Upper lobe of left lung (tissue), 4 donors: ENCODE measurements at regions not wholly inside any gene's neighbourhood (a gene's known extent, or its start where the extent isn't known, plus 50 kb on each side); places are given as distances from the start of the nearest gene placed in this dataset.

Source experiments
- POLR2A ChIP-seq, 4 donors: fragments of 450-650 bp; IDR thresholded peaks; one replicate each; pipeline ENCODE4 v1.5.1; 2016 to 2017; ENCODE audit warnings: antibody characterized with exemption in 4 of 4, mild to moderate bottlenecking in 2 of 4
- POLR2AphosphoS5 ChIP-seq, 2 donors: sonication (generic); formaldehyde crosslinking; IDR thresholded peaks; one replicate each; pipeline ENCODE4 v1.5.1; 2017; ENCODE audit warnings: antibody characterized with exemption in 2 of 2
- TF ChIP-seq, protein P1 (sequence below), 6 experiments: fragments of 450-650 bp in 4 of 6; fragments of 200-600 bp in 2 of 6; sonication (generic) in 2 of 6; IDR thresholded peaks; one replicate each; pipeline ENCODE4 v1.5.1; 2016 to 2019; ENCODE audit warnings: antibody characterized with exemption in 6 of 6

DNA sequence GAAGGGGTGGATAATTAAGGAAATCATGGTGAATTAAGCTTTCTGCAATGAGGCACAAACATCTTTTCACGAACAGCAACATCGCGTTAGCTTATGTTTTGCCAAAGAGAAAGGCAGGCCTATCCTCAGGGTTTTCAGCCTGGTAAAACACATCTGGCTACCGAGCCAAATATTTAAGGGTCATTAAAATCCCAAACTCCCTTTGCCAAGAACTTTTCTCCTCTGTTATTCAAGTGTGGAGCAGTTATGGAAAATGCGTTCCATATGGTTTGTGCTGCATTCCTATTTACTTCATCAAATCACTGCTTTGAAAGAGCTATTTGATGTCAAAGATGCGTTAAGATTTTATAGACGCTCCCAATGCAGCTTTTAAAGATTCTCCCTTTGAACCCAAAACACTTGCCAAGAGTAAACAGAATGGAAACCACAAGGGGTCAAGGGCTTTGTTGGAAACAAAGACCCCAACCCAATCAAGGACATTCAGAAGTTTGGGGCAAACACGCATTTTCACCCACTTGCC, 308.3 kb upstream of the CDH5 start:
- TF ChIP-seq POLR2A (IDR thresholded peaks at IDR 0.05) (no peak), POLR2AphosphoS5 (IDR thresholded peaks at IDR 0.05) (no peak)
- TF ChIP-seq, protein P1, sequence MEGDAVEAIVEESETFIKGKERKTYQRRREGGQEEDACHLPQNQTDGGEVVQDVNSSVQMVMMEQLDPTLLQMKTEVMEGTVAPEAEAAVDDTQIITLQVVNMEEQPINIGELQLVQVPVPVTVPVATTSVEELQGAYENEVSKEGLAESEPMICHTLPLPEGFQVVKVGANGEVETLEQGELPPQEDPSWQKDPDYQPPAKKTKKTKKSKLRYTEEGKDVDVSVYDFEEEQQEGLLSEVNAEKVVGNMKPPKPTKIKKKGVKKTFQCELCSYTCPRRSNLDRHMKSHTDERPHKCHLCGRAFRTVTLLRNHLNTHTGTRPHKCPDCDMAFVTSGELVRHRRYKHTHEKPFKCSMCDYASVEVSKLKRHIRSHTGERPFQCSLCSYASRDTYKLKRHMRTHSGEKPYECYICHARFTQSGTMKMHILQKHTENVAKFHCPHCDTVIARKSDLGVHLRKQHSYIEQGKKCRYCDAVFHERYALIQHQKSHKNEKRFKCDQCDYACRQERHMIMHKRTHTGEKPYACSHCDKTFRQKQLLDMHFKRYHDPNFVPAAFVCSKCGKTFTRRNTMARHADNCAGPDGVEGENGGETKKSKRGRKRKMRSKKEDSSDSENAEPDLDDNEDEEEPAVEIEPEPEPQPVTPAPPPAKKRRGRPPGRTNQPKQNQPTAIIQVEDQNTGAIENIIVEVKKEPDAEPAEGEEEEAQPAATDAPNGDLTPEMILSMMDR (IDR thresholded peaks at IDR 0.05), result no peak
